ENCODE measurements at regions not wholly inside any gene's neighbourhood (a gene's known extent, or its start where the extent isn't known, plus 50 kb on each side); places are given as distances from the start of the nearest gene placed in this dataset.

DNA sequence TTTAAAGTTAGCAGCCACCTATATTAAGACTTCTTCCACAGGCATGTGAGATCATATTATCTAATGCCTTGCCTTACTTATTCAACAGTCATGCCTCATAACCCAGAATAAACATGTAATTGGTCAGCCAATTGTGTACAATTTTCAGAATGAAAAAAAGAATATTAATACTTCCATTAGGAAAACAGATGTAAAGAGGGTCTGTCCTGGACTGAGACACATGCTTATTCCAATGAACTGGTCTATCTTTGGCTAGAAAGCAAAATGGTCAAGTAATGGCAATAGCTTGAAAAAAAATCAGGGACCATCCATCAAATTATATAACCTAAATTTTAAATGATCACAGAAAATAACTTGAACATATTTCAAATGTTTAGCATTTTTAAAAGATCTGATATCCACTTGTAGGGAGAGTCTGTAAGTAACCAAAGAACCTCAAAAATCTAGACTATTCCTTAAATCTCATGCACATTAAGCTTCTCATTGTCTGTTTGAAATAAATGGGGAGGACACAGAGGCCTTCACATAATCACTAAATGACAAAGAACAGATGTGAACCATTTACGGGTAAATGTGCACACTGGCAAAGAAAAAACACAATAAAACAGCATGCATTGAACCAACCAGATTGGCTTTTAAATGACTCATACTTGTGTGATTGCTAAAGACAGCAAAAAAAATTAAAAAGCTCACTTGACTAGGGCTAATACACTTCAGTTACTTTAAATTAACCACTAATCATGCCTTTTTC, 568.8 kb upstream of the PCDH15 start:
- H3K4me2 ChIP-seq (ENCODE audit: control insufficient read depth, extremely low read depth, insufficient read depth, low read depth, low read length) = no peak overlapping the region
- H2AFZ ChIP-seq (ENCODE audit: control insufficient read depth, low read length) = no peak overlapping the region
- FAIRE-seq = no peak

DNA sequence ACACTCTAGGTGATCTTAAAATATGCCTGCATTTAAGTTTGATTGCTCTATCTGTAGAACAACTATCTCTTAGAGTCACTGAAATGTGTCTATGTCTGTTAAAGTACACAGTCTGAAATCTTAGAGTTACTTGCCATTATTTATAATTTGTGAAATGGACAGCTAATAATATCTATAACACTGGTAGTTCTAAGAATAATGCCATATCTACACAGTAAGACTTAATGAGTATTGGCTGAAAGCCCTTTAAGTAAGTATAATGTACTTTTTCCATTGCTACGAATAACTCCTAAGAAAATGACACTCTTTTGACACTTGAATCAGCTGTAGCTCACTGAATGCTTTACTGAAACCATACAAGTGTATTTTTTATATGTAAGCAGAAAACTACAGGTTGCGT, 567.4 kb upstream of the PCDH15 start:
- Histone ChIP-seq H3K9me1 (ENCODE audit: control insufficient read depth, extremely low read depth, insufficient read depth, low read length) (no peaks in the 10 kb centered on the region), H3K4me2 (ENCODE audit: control insufficient read depth, extremely low read depth, insufficient read depth, low read depth, low read length) (no peak overlapping the region), H3K9me3 (ENCODE audit: control insufficient read depth, low read depth, low read length) (no peaks in the 10 kb centered on the region), H3K27ac (ENCODE audit: control insufficient read depth, insufficient read depth, low read length) (no peak overlapping the region), H3K79me2 (ENCODE audit: control insufficient read depth, insufficient read depth, low read length) (no peaks in the 10 kb centered on the region), H3K4me1 (ENCODE audit: control insufficient read depth, extremely low read depth, insufficient read depth, low read length) (no peaks in the 10 kb centered on the region), H3K4me3 (ENCODE audit: control insufficient read depth in 2 of 3, extremely low read depth in 1 of 3, insufficient read depth in 2 of 3, low read depth in 1 of 3, low read length in 3 of 3) (no peak overlapping the region), H3K9ac (ENCODE audit: control insufficient read depth, extremely low read depth, insufficient read depth, low read length) (no peak overlapping the region), H2AFZ (ENCODE audit: control insufficient read depth, low read length) (no peak overlapping the region), H4K20me1 (ENCODE audit: control insufficient read depth, extremely low read depth, insufficient read depth, low read length) (no peaks in the 10 kb centered on the region), H3K36me3 (ENCODE audit: control insufficient read depth in 2 of 2, extremely low read depth in 1 of 2, insufficient read depth in 2 of 2, low read length in 2 of 2) (no peaks in the 10 kb centered on the region), H3K27me3 (ENCODE audit: control insufficient read depth, extremely low read depth, insufficient read depth, low read length) (no peaks in the 10 kb centered on the region)
- no peak for DNase-seq (ENCODE audit: low read depth, low spot score)
- no peak for FAIRE-seq
- dilution Hi-C loops (cut with MboI; ENCODE audit: extremely low pct_ligation_motif_present, low sequenced_read_pairs) = no loop called here
- TF ChIP-seq EZH2 (IDR thresholded peaks at IDR 0.05; ENCODE audit: low read length) = no peak
- TF ChIP-seq, protein P1, sequence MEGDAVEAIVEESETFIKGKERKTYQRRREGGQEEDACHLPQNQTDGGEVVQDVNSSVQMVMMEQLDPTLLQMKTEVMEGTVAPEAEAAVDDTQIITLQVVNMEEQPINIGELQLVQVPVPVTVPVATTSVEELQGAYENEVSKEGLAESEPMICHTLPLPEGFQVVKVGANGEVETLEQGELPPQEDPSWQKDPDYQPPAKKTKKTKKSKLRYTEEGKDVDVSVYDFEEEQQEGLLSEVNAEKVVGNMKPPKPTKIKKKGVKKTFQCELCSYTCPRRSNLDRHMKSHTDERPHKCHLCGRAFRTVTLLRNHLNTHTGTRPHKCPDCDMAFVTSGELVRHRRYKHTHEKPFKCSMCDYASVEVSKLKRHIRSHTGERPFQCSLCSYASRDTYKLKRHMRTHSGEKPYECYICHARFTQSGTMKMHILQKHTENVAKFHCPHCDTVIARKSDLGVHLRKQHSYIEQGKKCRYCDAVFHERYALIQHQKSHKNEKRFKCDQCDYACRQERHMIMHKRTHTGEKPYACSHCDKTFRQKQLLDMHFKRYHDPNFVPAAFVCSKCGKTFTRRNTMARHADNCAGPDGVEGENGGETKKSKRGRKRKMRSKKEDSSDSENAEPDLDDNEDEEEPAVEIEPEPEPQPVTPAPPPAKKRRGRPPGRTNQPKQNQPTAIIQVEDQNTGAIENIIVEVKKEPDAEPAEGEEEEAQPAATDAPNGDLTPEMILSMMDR (optimal IDR thresholded peaks at IDR 0.05 in 1 of 3, IDR thresholded peaks at IDR 0.05 in 1 of 3, conservative IDR thresholded peaks at IDR 0.05 in 1 of 3; ENCODE audit: extremely low read depth in 1 of 3, insufficient read depth in 2 of 3, low read length in 3 of 3) = no peak

More for the DNA sequence above, 568.8 kb upstream of the PCDH15 start:
- H3K4me3 ChIP-seq (ENCODE audit: control insufficient read depth in 2 of 3, extremely low read depth in 1 of 3, insufficient read depth in 2 of 3, low read depth in 1 of 3, low read length in 3 of 3) = no peak overlapping the region
- H3K9me1 ChIP-seq (ENCODE audit: control insufficient read depth, extremely low read depth, insufficient read depth, low read length) = no peaks in the 10 kb centered on the region
- dilution Hi-C loops (cut with MboI; ENCODE audit: extremely low pct_ligation_motif_present, low sequenced_read_pairs) = no loop called here
- DNase-seq (ENCODE audit: low read depth, low spot score) = no peak
- no peak for TF ChIP-seq EZH2 (IDR thresholded peaks at IDR 0.05; ENCODE audit: low read length)
- TF ChIP-seq, protein P1 (optimal IDR thresholded peaks at IDR 0.05 in 1 of 3, IDR thresholded peaks at IDR 0.05 in 1 of 3, conservative IDR thresholded peaks at IDR 0.05 in 1 of 3; ENCODE audit: extremely low read depth in 1 of 3, insufficient read depth in 2 of 3, low read length in 3 of 3) = no peak
- no peak overlapping the region for H3K27ac ChIP-seq (ENCODE audit: control insufficient read depth, insufficient read depth, low read length)
- H3K4me1 ChIP-seq (ENCODE audit: control insufficient read depth, extremely low read depth, insufficient read depth, low read length) = no peaks in the 10 kb centered on the region
- H3K9ac ChIP-seq (ENCODE audit: control insufficient read depth, extremely low read depth, insufficient read depth, low read length) = no peak overlapping the region
- H3K36me3 ChIP-seq (ENCODE audit: control insufficient read depth in 2 of 2, extremely low read depth in 1 of 2, insufficient read depth in 2 of 2, low read length in 2 of 2) = no peaks in the 10 kb centered on the region
- no peaks in the 10 kb centered on the region for H3K79me2 ChIP-seq (ENCODE audit: control insufficient read depth, insufficient read depth, low read length)
- H3K9me3 ChIP-seq (ENCODE audit: control insufficient read depth, low read depth, low read length) = no peaks in the 10 kb centered on the region
- H3K27me3 ChIP-seq (ENCODE audit: control insufficient read depth, extremely low read depth, insufficient read depth, low read length) = no peaks in the 10 kb centered on the region
- H4K20me1 ChIP-seq (ENCODE audit: control insufficient read depth, extremely low read depth, insufficient read depth, low read length) = no peaks in the 10 kb centered on the region
